ENCODE measurements at regions not wholly inside any gene's neighbourhood (a gene's known extent, or its start where the extent isn't known, plus 50 kb on each side); places are given as distances from the start of the nearest gene placed in this dataset.

DNA sequence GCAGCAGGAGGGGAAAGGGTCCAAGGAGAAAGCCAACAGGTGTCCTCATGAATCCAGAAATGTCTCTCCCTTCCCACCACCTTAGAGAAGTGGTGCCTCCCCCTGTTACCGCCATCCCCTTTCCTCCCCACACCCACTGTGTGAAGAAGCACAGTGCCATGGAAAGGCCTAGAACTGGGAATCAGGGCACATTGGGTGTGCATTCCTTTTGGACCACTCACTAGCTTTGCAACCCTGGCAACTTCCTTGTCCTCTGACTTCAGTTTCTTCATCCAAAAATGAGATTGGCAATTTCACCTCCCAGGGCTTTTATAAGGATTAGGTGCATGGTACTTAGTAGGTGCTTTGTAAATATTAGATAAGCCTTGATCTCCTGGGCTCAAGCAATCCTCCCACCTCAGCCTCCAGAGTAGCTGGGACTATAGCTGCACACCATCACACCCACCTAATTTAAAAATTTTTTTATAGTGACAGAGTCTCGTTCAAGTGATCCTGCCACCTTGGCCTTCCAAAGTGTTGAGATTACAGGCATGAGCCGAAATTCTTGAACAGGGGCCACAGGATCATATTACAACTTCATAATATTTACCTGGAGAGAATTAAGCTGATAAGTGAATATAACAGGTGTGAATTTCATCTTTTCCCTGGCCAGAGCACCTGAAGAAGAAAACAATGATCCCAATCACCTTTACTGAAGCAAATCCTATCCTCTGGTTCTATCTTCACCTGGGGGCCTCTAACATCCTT, 97.9 kb upstream of the TAF1B start:
- intact Hi-C loops (cut with micrococcal nuclease), result no loop called here
- H3K4me1 ChIP-seq, result peaks cover 14% of the 10 kb centered on the region
- no peak overlapping the region for H3K27ac ChIP-seq (replicated peaks)
- TF ChIP-seq, protein P1, sequence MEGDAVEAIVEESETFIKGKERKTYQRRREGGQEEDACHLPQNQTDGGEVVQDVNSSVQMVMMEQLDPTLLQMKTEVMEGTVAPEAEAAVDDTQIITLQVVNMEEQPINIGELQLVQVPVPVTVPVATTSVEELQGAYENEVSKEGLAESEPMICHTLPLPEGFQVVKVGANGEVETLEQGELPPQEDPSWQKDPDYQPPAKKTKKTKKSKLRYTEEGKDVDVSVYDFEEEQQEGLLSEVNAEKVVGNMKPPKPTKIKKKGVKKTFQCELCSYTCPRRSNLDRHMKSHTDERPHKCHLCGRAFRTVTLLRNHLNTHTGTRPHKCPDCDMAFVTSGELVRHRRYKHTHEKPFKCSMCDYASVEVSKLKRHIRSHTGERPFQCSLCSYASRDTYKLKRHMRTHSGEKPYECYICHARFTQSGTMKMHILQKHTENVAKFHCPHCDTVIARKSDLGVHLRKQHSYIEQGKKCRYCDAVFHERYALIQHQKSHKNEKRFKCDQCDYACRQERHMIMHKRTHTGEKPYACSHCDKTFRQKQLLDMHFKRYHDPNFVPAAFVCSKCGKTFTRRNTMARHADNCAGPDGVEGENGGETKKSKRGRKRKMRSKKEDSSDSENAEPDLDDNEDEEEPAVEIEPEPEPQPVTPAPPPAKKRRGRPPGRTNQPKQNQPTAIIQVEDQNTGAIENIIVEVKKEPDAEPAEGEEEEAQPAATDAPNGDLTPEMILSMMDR (IDR thresholded peaks at IDR 0.05; ENCODE audit: borderline replicate concordance), result no peak
- H3K9me3 ChIP-seq (replicated peaks), result peaks cover 3% of the 10 kb centered on the region
- no peaks in the 10 kb centered on the region for H3K36me3 ChIP-seq
- DNase-seq, result no peak
- no peaks in the 10 kb centered on the region for H3K27me3 ChIP-seq (ENCODE audit: low read depth)
- no peak overlapping the region for H3K4me3 ChIP-seq

GRCh38 chr2:9747396-9747795, 95.9 kb upstream of the TAF1B start:
- intact Hi-C loops (cut with micrococcal nuclease), result no loop called here
- Histone ChIP-seq H3K27me3 (ENCODE audit: low read depth) (no peaks in the 10 kb centered on the region), H3K36me3 (no peaks in the 10 kb centered on the region), H3K9me3 (replicated peaks) (peaks cover 3% of the 10 kb centered on the region), H3K27ac (replicated peaks) (no peak overlapping the region), H3K4me3 (no peak overlapping the region), H3K4me1 (peaks cover 10% of the 10 kb centered on the region)
- TF ChIP-seq, protein P1 (IDR thresholded peaks at IDR 0.05; ENCODE audit: borderline replicate concordance), result no peak
- DNase-seq, result no peak

DNA sequence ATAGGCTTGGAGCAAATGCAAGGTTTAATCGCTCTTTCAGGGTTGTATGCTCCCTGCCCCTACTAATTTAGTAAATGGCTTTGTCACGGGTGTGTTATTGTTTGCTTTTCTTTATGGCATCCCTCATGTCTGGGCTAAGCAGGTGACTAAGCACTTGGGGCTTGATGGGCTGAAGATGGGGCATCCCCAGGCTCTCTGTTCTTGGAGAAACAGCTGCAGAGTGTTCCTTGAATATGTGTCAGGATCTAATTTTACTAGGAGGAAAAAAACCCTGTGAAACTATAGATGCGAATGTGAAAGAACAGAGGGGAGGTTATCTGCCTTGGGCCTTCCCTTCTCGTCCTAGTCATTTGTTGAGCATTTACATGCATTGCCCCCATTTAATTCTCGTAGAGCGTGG, 94.7 kb upstream of the TAF1B start:
- H3K27ac ChIP-seq (replicated peaks), result no peak overlapping the region
- H3K36me3 ChIP-seq, result no peaks in the 10 kb centered on the region
- H3K9me3 ChIP-seq (replicated peaks), result peaks cover 3% of the 10 kb centered on the region
- intact Hi-C loops (cut with micrococcal nuclease), result no loop called here
- no peak overlapping the region for H3K4me3 ChIP-seq
- TF ChIP-seq, protein P1 (IDR thresholded peaks at IDR 0.05; ENCODE audit: borderline replicate concordance), result no peak
- H3K27me3 ChIP-seq (ENCODE audit: low read depth), result no peaks in the 10 kb centered on the region
- H3K4me1 ChIP-seq, result peaks cover 22% of the 10 kb centered on the region
- no peak for DNase-seq

DNA sequence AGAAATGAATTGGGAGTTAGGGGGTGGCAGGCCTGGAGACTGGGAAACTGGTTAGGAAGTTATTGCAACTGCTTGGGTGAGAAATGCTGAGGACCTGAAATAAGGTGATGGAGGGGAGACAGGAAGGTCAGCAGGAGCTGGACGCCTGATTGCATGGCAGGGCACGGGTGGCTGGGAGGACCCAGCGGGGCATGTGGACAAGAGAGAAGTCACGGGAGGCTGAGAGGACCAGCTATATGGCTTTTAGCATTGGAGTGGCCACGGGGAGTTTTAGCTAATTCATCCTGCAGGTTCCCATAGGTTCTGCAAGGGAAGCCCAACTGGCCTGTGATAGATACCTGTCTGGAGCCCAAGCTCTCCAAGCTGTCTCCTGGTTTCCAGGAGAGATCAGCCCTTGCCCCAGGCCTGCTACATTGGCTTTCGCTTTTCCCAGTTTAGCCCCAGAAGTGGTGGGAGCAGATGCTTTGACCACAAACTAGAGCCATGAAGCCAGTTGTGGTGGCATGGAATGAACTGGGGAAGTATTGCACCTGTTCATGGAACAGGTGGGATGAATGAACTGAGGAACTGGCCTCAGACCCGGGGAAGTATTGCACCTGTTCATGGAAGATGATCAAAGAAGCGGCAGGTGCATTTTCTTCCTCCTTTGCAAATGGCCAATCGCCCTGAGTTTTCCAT, 93.6 kb upstream of the TAF1B start:
- H3K9me3 ChIP-seq (replicated peaks), result peaks cover 3% of the 10 kb centered on the region
- TF ChIP-seq, protein P1 (IDR thresholded peaks at IDR 0.05; ENCODE audit: borderline replicate concordance), result no peak
- intact Hi-C loops (cut with micrococcal nuclease), result no loop called here
- no peak for DNase-seq
- H3K4me1 ChIP-seq, result peaks cover 22% of the 10 kb centered on the region
- no peak overlapping the region for H3K27ac ChIP-seq (replicated peaks)
- H3K4me3 ChIP-seq, result no peak overlapping the region
- H3K27me3 ChIP-seq (ENCODE audit: low read depth), result no peaks in the 10 kb centered on the region
- no peaks in the 10 kb centered on the region for H3K36me3 ChIP-seq

DNA sequence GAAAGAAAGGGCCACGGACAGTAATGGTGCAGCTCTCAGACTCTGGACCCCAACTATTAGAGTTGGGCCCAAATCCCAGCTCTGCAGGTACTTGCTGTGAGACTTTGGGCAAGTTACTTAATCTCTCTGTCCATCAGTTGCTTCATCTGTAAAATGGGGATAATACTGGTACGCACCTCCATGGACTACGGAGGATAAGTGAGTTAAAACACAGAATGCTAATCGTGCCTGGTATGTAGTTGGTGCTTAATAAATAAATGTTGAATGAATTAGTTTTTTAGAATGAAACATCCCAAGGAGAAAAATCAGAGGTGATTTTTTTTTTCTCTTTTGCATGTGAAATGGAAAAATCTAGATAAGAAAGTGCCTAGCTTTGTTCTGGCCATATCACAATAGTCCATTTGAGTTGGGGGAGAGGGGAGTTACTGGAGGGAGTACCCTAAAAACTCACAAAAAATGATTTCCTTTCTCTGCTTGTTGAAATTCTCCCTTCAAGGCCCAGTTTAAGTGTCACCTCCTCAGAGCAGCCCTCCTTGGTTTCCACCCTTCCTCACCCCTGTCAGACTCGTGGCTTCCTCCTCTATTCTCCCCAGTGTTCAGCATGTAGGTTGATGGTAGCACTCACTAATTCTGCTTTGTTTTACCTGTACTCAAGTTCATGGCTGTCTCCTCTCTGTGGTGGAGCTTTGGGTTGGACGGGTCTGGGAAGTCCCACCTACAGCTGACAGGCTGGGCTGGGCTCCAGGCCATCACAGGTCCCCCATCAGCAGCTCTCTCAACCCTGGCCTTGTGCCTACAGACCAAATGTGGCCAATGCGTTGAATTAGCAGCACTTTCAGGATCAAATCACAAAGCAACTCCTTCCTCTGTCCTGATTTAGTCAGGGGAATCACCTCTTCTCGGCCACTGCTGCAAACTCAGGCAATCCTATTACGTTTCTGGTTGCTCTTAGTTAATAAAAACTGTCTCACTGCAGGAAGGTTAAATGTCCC, 92.8 kb upstream of the TAF1B start:
- no peak for DNase-seq
- peaks cover 20% of the 10 kb centered on the region for H3K4me1 ChIP-seq
- H3K4me3 ChIP-seq, result no peak overlapping the region
- no peaks in the 10 kb centered on the region for H3K27me3 ChIP-seq (ENCODE audit: low read depth)
- TF ChIP-seq, protein P1 (IDR thresholded peaks at IDR 0.05; ENCODE audit: borderline replicate concordance), result no peak
- intact Hi-C loops (cut with micrococcal nuclease), result no loop called here
- no peak overlapping the region for H3K27ac ChIP-seq (replicated peaks)
- peaks cover 3% of the 10 kb centered on the region for H3K9me3 ChIP-seq (replicated peaks)
- H3K36me3 ChIP-seq, result no peaks in the 10 kb centered on the region
